Gastrocnemius medialis (tissue), 4 donors: ENCODE measurements at regions not wholly inside any gene's neighbourhood (a gene's known extent, or its start where the extent isn't known, plus 50 kb on each side); places are given as distances from the start of the nearest gene placed in this dataset.
"Not testable (repeated sequence)": the region's sequence is repeated elsewhere in the genome, so short reads cannot be mapped to it uniquely, and the experiment has no call there.

Experiments
- CTCF ChIP-seq, 5 experiments: fragments of 450-650 bp in 3 of 5; fragments of 200-600 bp in 2 of 5; sonication (generic) in 2 of 5; IDR thresholded peaks in 4 of 5; conservative IDR thresholded peaks in 1 of 5; 1 replicate in 4 of 5; 2 replicates in 1 of 5; pipeline ENCODE4 v1.5.1; 2016 to 2019; ENCODE audit warnings: antibody characterized with exemption in 5 of 5, mild to moderate bottlenecking in 3 of 5, moderate library complexity in 3 of 5
- POLR2A ChIP-seq, 2 donors: fragments of 450-650 bp; IDR thresholded peaks; one replicate each; pipeline ENCODE4 v1.6.1; 2017; ENCODE audit warnings: antibody characterized with exemption in 2 of 2, mild to moderate bottlenecking in 2 of 2, moderate library complexity in 2 of 2

- TF ChIP-seq POLR2A (IDR thresholded peaks at IDR 0.05); CTCF (IDR thresholded peaks at IDR 0.05 in 4 of 5, conservative IDR thresholded peaks at IDR 0.05 in 1 of 5): not testable (repeated sequence)
These were observed 152.7 kb downstream of the SPATA31A6 start for GRCh38 chr9:42335984-42336657.
